ENCODE measurements at regions not wholly inside any gene's neighbourhood (a gene's known extent, or its start where the extent isn't known, plus 50 kb on each side); places are given as distances from the start of the nearest gene placed in this dataset.

GRCh38 chr10:2890093-2890492 lies 177.3 kb upstream of the PFKP start:
- Histone ChIP-seq H3F3A (replicated peaks; ENCODE audit: low read depth) (no peaks in the 10 kb centered on the region), H3K9me2 (ENCODE audit: insufficient read depth) (no peaks in the 10 kb centered on the region), H3K27me3 (ENCODE audit: insufficient read depth) (no peaks in the 10 kb centered on the region), H3K36me3 (ENCODE audit: insufficient read depth) (no peaks in the 10 kb centered on the region), H3K79me2 (replicated peaks; ENCODE audit: insufficient read depth) (no peaks in the 10 kb centered on the region), H3K4me2 (no peak overlapping the region), H2AFZ (no peak overlapping the region), H4K20me1 (replicated peaks; ENCODE audit: insufficient read depth) (no peaks in the 10 kb centered on the region), H3K4me1 (ENCODE audit: insufficient read depth) (no peaks in the 10 kb centered on the region), H3K4me3 (no peak overlapping the region), H3K27ac (ENCODE audit: low read depth) (no peak overlapping the region)
- DNase-seq (ENCODE audit: low spot score) (no peak), ATAC-seq (no peak)
- Mint-ChIP-seq H3K27me3 (ENCODE audit: insufficient read depth, low read depth, poor library complexity) (no peaks in the 10 kb centered on the region), H3K4me3 (no peak overlapping the region), H3K9me3 (no peaks in the 10 kb centered on the region), H3K36me3 (ENCODE audit: low read depth) (no peaks in the 10 kb centered on the region), H3K4me1 (no peaks in the 10 kb centered on the region), H3K27ac (no peak overlapping the region)
- TF ChIP-seq EZH2phosphoT487 (IDR thresholded peaks at IDR 0.05; ENCODE audit: unreplicated experiment): no peak

- Histone ChIP-seq H3K27ac (ENCODE audit: low read depth) (no peak overlapping the region), H4K20me1 (replicated peaks; ENCODE audit: insufficient read depth) (no peaks in the 10 kb centered on the region), H3K27me3 (ENCODE audit: insufficient read depth) (no peaks in the 10 kb centered on the region), H3K36me3 (ENCODE audit: insufficient read depth) (no peaks in the 10 kb centered on the region), H3F3A (replicated peaks; ENCODE audit: low read depth) (no peaks in the 10 kb centered on the region), H3K4me2 (no peak overlapping the region), H3K79me2 (replicated peaks; ENCODE audit: insufficient read depth) (no peaks in the 10 kb centered on the region), H3K4me1 (ENCODE audit: insufficient read depth) (no peaks in the 10 kb centered on the region), H3K9me2 (ENCODE audit: insufficient read depth) (no peaks in the 10 kb centered on the region), H2AFZ (no peak overlapping the region), H3K4me3 (no peak overlapping the region)
- no peaks in the 10 kb centered on the region for H3K9me3 Mint-ChIP-seq
- no peak for TF ChIP-seq EZH2phosphoT487 (IDR thresholded peaks at IDR 0.05; ENCODE audit: unreplicated experiment)
- TF ChIP-seq ETS1 (IDR thresholded peaks at IDR 0.05): no peak
- TF ChIP-seq STAT1 (IDR thresholded peaks at IDR 0.05; ENCODE audit: unreplicated experiment): no peak
- no peak for TF ChIP-seq ZNF462 (CRISPR knock-in tag; IDR thresholded peaks at IDR 0.05)
- TF ChIP-seq NANOG (IDR thresholded peaks at IDR 0.05; ENCODE audit: borderline replicate concordance): no peak
- no peak for TF ChIP-seq ZNF331 (CRISPR knock-in tag; IDR thresholded peaks at IDR 0.05; ENCODE audit: low read depth)
- TF ChIP-seq, protein P1, sequence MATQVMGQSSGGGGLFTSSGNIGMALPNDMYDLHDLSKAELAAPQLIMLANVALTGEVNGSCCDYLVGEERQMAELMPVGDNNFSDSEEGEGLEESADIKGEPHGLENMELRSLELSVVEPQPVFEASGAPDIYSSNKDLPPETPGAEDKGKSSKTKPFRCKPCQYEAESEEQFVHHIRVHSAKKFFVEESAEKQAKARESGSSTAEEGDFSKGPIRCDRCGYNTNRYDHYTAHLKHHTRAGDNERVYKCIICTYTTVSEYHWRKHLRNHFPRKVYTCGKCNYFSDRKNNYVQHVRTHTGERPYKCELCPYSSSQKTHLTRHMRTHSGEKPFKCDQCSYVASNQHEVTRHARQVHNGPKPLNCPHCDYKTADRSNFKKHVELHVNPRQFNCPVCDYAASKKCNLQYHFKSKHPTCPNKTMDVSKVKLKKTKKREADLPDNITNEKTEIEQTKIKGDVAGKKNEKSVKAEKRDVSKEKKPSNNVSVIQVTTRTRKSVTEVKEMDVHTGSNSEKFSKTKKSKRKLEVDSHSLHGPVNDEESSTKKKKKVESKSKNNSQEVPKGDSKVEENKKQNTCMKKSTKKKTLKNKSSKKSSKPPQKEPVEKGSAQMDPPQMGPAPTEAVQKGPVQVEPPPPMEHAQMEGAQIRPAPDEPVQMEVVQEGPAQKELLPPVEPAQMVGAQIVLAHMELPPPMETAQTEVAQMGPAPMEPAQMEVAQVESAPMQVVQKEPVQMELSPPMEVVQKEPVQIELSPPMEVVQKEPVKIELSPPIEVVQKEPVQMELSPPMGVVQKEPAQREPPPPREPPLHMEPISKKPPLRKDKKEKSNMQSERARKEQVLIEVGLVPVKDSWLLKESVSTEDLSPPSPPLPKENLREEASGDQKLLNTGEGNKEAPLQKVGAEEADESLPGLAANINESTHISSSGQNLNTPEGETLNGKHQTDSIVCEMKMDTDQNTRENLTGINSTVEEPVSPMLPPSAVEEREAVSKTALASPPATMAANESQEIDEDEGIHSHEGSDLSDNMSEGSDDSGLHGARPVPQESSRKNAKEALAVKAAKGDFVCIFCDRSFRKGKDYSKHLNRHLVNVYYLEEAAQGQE (IDR thresholded peaks at IDR 0.05; ENCODE audit: unreplicated experiment): no peak
- TF ChIP-seq EZH2 (IDR thresholded peaks at IDR 0.05; ENCODE audit: low read depth, unreplicated experiment): no peak
- no peak for TF ChIP-seq CREB1 (CRISPR knock-in tag; IDR thresholded peaks at IDR 0.05; ENCODE audit: low read depth)
- H3K27ac Mint-ChIP-seq: no peak overlapping the region
- DNase-seq (ENCODE audit: low spot score) (no peak), ATAC-seq (no peak)
- no peaks in the 10 kb centered on the region for H3K27me3 Mint-ChIP-seq (ENCODE audit: insufficient read depth, low read depth, poor library complexity)
- no peaks in the 10 kb centered on the region for H3K4me1 Mint-ChIP-seq
- no peaks in the 10 kb centered on the region for H3K36me3 Mint-ChIP-seq (ENCODE audit: low read depth)
- no peak overlapping the region for H3K4me3 Mint-ChIP-seq
Observed at GRCh38 chr10:2888403-2889004, 178.8 kb upstream of the PFKP start.
